GM18517 (cell line): ENCODE measurements at regions not wholly inside any gene's neighbourhood (a gene's known extent, or its start where the extent isn't known, plus 50 kb on each side); places are given as distances from the start of the nearest gene placed in this dataset.

Experiments used
- ATAC-seq: cut with Tn5 transposase; IDR thresholded peaks from one replicate; pipeline ENCODE4 v1.9.1; 2021; ENCODE audit warnings: mild to moderate bottlenecking, moderate library complexity; ENCODE audit not compliant: unreplicated experiment

GRCh38 chr13:107361666-107362065 lies 793.7 kb upstream of the ARGLU1 start:
- ATAC-seq: no peak

GRCh38 chr13:107360010-107360409 lies 792.1 kb upstream of the ARGLU1 start:
- ATAC-seq: no peak

- no peak for ATAC-seq
Observed at GRCh38 chr13:107358866-107359265, 790.9 kb upstream of the ARGLU1 start.

- no peak for ATAC-seq
Observed at GRCh38 chr13:107351305-107351704, 783.4 kb upstream of the ARGLU1 start.

GRCh38 chr13:107348925-107349324 lies 781.0 kb upstream of the ARGLU1 start:
- no peak for ATAC-seq

- ATAC-seq: no peak
Observed at GRCh38 chr13:107348471-107348870, 780.5 kb upstream of the ARGLU1 start.

- no peak for ATAC-seq
Observed at GRCh38 chr13:107347641-107348369, 779.9 kb upstream of the ARGLU1 start.

GRCh38 chr13:107342747-107343146 lies 774.8 kb upstream of the ARGLU1 start:
- no peak for ATAC-seq

- ATAC-seq: no peak
Observed at GRCh38 chr13:107339209-107339608, 771.3 kb upstream of the ARGLU1 start.

GRCh38 chr13:107332188-107332587 lies 764.3 kb upstream of the ARGLU1 start:
- no peak for ATAC-seq

GRCh38 chr13:107331359-107331758 lies 763.4 kb upstream of the ARGLU1 start:
- ATAC-seq: no peak

GRCh38 chr13:107330484-107330883 lies 762.5 kb upstream of the ARGLU1 start:
- ATAC-seq: no peak

GRCh38 chr13:107329991-107330390 lies 762.1 kb upstream of the ARGLU1 start:
- ATAC-seq: no peak

GRCh38 chr13:107324416-107325204 lies 756.7 kb upstream of the ARGLU1 start:
- ATAC-seq: no peak

GRCh38 chr13:107322228-107322627 lies 754.3 kb upstream of the ARGLU1 start:
- no peak for ATAC-seq

GRCh38 chr13:107305178-107305577 lies 737.2 kb upstream of the ARGLU1 start:
- no peak for ATAC-seq

GRCh38 chr13:107301724-107302374 lies 733.9 kb upstream of the ARGLU1 start:
- no peak for ATAC-seq

- no peak for ATAC-seq
Observed at GRCh38 chr13:107299717-107300116, 731.8 kb upstream of the ARGLU1 start.

- no peak for ATAC-seq
Observed at GRCh38 chr13:107296804-107297203, 728.9 kb upstream of the ARGLU1 start.

- ATAC-seq: no peak
Observed at GRCh38 chr13:107295416-107296140, 727.6 kb upstream of the ARGLU1 start.

- no peak for ATAC-seq
Observed at GRCh38 chr13:107293924-107294323, 726.0 kb upstream of the ARGLU1 start.
